ENCODE measurements at regions not wholly inside any gene's neighbourhood (a gene's known extent, or its start where the extent isn't known, plus 50 kb on each side); places are given as distances from the start of the nearest gene placed in this dataset.

DNA sequence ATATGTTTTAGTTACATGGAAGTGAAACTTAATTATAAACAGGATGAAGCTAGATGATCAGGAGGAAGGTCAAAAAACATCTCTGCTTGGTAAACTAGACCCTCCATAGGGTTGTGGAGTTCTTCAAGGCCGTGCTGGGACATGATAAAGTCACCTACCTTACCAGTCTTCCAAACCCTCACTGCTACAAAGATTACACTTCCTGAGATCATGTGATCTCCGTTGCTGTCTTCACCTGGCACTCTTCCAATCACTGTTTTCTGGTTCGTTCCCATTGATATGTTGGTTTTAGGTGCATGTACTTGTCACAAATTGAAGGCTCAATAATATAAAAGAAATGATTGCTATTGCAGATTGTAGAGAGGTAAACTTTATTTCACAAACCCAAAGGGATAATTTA, 161.5 kb upstream of the MAN1A1 start:
- Histone ChIP-seq H3K36me3 (ENCODE audit: low read depth) (no peaks in the 10 kb centered on the region), H3K9me3 (no peaks in the 10 kb centered on the region), H3K4me1 (ENCODE audit: low read depth) (no peaks in the 10 kb centered on the region), H3K4me3 (no peak overlapping the region)
- DNase-seq, result no peak
- TF ChIP-seq CTCF (IDR thresholded peaks at IDR 0.05), result no peak
- no peak for ATAC-seq
- intact Hi-C loops (cut with DNase I, micrococcal nuclease), result no loop called here

DNA sequence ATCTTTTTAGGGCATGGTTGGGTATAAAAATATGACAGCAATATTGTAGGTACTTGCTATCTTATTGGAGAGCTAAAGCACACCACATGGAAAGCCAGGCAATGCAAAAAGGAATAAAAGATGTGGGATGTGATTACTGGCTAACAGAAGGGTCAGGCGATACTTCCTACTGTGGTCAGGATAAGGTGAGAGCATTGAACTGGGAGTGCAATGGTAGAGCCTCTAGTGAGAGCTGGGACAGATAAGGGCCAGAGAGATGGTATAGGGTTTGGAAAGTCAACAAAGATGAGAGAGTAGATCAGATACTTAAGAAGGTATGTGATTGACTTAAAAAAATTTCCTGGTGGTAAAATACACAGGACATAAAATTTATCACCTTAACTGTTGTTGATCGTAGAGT, 160.7 kb upstream of the MAN1A1 start:
- Histone ChIP-seq H3K9me3 (no peaks in the 10 kb centered on the region), H3K36me3 (ENCODE audit: low read depth) (no peaks in the 10 kb centered on the region), H3K4me1 (ENCODE audit: low read depth) (no peaks in the 10 kb centered on the region), H3K4me3 (no peak overlapping the region)
- ATAC-seq, result no peak
- TF ChIP-seq CTCF (IDR thresholded peaks at IDR 0.05), result no peak
- DNase-seq, result no peak
- intact Hi-C loops (cut with DNase I, micrococcal nuclease), result no loop called here

- Histone ChIP-seq H3K4me1 (ENCODE audit: low read depth) (no peaks in the 10 kb centered on the region), H3K9me3 (no peaks in the 10 kb centered on the region), H3K36me3 (ENCODE audit: low read depth) (no peaks in the 10 kb centered on the region), H3K4me3 (no peak overlapping the region)
- no peak for ATAC-seq
- DNase-seq, result no peak
- intact Hi-C loops (cut with DNase I, micrococcal nuclease), result no loop called here
- no peak for TF ChIP-seq CTCF (IDR thresholded peaks at IDR 0.05)
These were observed 157.1 kb upstream of the MAN1A1 start for GRCh38 chr6:119506631-119507174.

GRCh38 chr6:119501798-119502483, 152.4 kb upstream of the MAN1A1 start:
- no peak for TF ChIP-seq CTCF (IDR thresholded peaks at IDR 0.05)
- Histone ChIP-seq H3K4me3 (no peak overlapping the region), H3K9me3 (no peaks in the 10 kb centered on the region), H3K4me1 (ENCODE audit: low read depth) (no peaks in the 10 kb centered on the region), H3K36me3 (ENCODE audit: low read depth) (no peaks in the 10 kb centered on the region)
- ATAC-seq, result no peak
- intact Hi-C loops (cut with DNase I, micrococcal nuclease), result no loop called here
- no peak for DNase-seq

DNA sequence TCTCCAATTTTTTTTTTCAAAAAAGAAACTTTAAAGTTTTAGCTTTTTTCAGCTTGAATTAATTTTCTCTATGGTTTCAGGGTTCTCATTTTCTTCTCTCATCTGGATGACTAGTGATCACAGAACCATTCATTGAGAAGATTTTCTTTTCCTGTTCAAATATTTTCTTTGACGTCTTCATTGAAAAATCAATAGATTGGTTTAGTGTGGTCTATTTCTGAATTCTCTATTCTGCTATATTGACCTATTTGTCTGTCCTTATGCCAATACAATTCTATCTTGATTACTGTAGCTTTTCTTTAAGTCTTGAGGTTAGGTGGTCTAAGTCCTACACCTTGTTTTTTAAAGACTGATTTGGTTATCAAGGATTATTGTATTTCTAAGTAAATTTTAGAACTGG, 150.2 kb upstream of the MAN1A1 start:
- DNase-seq (no peak), ATAC-seq (no peak)
- Histone ChIP-seq H3K9me3 (no peaks in the 10 kb centered on the region), H3K4me1 (ENCODE audit: low read depth) (peaks cover 3% of the 10 kb centered on the region), H3K4me3 (no peak overlapping the region), H3K36me3 (ENCODE audit: low read depth) (no peaks in the 10 kb centered on the region)
- TF ChIP-seq CTCF (IDR thresholded peaks at IDR 0.05), result no peak
- intact Hi-C loops (cut with DNase I, micrococcal nuclease), result no loop called here
